Dedifferentiated amniotic fluid mesenchymal stem cell (primary cell): ENCODE measurements at regions not wholly inside any gene's neighbourhood (a gene's known extent, or its start where the extent isn't known, plus 50 kb on each side); places are given as distances from the start of the nearest gene placed in this dataset.

Experiments used
- DNase-seq: peaks from one replicate; pipeline ENCODE4 v3.0.0-alpha.2; 2016; ENCODE audit errors: extremely low spot score

DNA sequence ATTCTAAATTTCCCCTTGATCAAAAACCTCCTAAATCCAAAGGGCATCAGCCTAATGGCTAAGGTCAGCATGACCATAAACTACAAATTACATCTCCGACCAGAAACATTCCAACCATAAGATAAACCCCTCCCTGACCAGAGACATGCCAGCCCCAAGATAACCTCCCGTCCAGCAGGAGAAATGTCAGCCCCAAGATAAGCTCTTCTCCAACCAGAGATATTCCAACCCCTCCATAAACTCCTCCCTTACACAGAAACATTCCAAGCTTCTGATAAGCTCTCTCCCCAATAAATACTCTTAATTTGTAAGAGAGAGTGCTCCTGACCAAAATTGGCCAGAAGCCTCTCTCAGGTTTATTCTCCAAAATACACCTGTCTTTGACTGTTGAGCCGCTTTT, 274.0 kb downstream of the RNF152 start:
- no peak for DNase-seq

DNA sequence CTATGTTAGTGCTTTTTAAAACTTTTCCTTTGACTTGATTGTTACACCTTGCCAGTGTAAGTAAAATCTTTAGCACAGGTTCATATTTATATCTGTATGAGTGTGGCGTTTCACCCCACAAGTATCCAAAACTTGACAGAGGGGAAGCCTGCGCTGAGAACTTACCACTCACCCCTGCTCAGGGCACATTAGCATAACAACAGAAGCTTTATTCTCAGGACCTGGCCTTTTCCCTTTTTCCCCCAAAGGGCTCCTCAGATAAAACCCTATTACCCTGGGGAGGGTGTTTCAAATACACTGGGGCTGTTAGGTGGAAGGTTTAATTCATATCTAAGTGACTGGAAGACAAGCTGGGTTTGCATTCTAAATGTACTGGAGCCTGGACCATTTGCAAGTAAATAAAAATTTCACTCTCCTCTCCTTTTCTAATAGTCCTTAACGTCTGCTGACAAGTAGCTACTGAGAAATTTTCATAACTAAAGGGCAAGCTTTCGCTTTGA, 276.6 kb downstream of the RNF152 start:
- DNase-seq: no peak

DNA sequence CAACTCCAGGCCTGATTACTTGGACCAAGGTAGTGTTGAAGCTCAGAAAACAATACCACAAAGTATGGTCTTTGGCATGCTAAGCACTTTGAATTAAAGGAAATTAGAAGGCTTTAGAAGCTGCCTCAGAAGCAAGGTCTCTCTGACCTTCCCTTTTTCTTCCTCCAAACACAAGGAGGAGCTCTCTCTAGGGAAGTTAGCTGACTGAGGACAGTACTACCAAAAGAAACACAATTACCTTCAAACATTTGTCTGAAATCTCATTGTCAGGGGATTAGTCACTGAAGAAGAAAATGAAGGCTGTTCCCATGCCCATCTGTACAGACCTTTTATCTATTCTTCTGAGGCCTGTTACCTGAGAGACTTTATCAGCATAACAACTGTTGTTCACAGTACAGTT, 279.3 kb downstream of the CDH20 start:
- DNase-seq: no peak

DNA sequence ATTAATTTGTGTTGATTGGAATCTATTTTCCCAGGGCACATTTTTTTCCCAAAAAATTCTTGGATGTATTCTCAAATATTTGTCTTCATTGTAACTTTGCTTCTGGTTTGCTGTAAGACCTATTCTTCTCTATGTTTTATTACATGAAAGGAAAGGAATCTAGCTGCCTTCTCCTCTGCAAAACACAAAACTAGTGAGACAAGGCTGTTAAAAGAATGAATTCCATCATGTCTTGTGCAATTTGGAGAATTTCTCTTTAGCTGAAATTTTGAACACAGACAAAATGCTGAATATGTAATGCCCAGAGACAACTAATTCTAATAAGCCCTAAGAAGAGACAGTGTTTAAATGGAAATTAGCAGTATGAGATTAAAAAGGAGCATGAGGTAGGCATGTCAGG, 275.9 kb downstream of the CDH20 start:
- DNase-seq: no peak

DNA sequence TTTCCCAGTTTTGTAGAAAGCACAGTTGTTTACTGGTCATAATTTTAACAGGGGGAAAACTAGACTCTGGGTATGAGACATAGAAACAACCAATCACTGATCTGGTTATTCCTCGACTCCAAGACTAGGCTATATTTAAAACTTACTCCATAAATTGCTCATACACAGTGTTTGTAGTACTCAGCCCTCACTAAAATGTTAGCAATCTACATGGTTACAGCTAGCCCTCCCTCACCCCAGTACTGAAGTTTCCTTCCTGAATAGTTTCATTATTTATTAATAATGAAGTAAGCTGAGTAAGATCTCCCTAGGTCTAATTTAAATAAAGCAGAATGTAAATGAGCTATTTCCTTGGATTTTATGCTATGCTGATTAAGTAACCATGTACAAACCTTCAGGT, 275.1 kb downstream of the CDH20 start:
- DNase-seq: no peak

DNA sequence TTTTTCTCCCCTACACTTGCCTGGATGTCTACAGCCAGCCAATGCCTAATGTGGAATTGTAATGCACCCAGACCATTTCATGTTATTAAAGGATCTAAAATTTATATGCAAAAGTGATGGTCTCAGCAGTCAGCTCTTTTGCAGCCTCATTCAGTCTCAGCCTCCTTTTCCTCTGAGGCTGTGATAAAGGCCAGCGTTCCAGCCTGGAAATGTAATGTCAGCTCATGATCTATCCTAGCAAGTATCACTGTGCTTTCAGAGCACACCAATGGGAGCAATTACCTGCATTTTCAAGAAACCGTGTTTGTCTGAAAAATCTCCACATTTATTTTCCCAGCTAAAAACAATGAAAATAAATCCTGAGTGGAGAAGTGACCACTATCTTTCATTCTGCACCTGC, 274.6 kb downstream of the CDH20 start:
- no peak for DNase-seq

DNA sequence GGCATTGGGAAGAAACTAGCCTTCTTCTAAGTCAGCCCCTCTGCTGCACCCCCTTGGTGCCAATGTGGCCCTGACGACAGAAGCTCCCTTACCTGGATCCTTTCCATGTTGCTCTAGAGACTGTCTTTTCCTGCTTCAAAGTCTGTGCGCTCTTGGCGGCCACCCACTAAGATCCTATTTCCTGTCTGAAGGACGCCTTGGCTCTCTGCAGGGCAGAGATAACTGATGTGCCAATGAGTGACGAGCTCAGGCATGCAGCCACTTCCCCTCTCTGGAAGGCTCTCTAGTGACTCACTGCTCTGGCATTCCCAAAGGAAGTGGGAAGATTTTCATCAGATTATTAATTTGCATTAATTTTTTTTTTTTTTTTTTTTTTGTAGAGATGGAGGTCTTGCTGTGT, 273.5 kb downstream of the CDH20 start:
- DNase-seq: peak; percentile 70

DNA sequence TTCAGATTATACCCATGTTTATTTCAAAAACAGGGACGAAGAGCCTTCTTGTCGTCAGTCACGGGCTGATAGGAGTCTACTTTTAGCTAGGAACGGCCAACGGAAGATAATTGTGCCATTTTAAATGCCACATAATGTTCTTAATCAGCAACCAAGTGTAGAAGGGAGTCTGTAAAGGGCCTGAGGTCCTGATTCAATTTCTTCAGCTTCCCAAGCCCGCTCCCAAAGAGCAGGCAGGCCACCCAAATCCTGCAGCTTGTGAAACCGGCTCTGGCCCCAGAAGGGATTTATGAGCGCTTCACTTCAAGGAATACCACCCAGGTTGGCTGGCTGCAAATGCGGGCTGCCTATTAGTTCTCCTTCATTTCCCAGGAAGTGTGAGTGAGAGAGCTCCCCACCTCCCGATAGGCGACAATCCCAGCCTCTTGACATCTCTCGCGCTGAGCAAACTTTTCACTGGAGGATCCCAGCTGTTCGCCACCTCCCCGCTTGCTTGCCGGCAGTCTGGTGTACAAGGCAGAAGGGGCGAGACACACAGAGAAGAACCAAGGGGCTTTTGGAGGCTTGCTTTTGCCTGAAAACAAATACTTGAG, 272.9 kb downstream of the CDH20 start:
- no peak for DNase-seq

DNA sequence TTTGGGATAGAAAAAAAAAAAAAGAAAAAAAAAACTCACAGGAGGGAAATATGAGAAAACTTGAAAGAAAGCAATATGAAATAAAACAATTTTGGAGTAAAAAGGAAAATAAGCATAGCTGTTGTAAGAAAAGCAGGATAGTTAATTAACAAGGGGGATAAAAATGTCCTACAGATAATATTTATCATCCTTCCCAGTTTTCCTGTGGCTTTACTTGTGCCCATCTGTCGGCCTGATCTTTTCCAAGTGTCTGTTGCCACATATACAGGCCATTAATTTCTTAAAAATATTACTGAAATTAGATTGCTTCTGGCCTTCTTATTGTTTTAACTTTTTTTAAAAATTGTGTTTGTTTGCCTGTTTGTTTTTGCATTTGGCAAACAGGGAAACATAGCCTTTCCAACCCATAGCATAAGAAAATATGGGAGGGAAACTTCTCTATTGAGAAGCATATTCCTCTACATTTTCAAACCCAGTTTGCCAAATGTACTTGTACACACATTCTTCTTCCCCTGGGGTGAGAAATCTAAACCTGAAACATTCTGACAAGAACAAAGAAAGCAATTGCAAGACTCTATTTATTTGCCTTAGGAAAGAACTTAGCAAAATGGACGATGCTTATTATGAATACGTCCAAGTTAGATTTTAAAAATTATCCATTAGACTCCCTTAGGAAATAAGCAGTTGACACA, 272.3 kb downstream of the CDH20 start:
- DNase-seq: no peak
